IMR-90 (cell line): ENCODE measurements at regions not wholly inside any gene's neighbourhood (a gene's known extent, or its start where the extent isn't known, plus 50 kb on each side); places are given as distances from the start of the nearest gene placed in this dataset.

ENCODE experiments used
- ATAC-seq: fragments of 200-7000 bp; cut with Tn5 transposase; 2 replicates; pipeline ENCODE4 v1.9.1; 2020; ENCODE audit warnings: low read depth, mild to moderate bottlenecking, moderate library complexity
- BruUV-seq: library from RNA; stranded (reverse); fragments of 400-500 nt; replicated peaks from 2 replicates; lab custom pipeline; 2021; lab: Mats Ljungman, UMichigan
- CTCF ChIA-PET: fragments of 300-600 bp; formaldehyde crosslinking; extraction: SDS; loops from one replicate; lab custom pipeline; 2021; ENCODE audit warnings: antibody characterized with exemption; lab: Yijun Ruan, JAX
- POLR2A ChIA-PET: fragments of 300-600 bp; sonication (Branson Sonifier 250); formaldehyde crosslinking; loops from one replicate; lab custom pipeline; 2022; ENCODE audit warnings: antibody characterized with exemption; ENCODE audit not compliant: unreplicated experiment; lab: Charles Lee
- DNase-seq: peaks from one replicate; pipeline ENCODE4 v3.0.0; 2013
- H2AFZ ChIP-seq: replicated peaks from 2 replicates; pipeline ENCODE3; 2013; ENCODE audit warnings: low read length, mild to moderate bottlenecking; ENCODE audit not compliant: poor library complexity
- H2AK5ac ChIP-seq: 2 replicates; pipeline ENCODE4 v1.6.1; 2013; ENCODE audit warnings: low read depth, low read length, inconsistent platforms
- H2AK9ac ChIP-seq: replicated peaks from 2 replicates; pipeline ENCODE3; 2013; ENCODE audit warnings: mild to moderate bottlenecking, low read depth, low read length, moderate library complexity; ENCODE audit not compliant: poor library complexity
- H2BK120ac ChIP-seq: 2 replicates; pipeline ENCODE4 v1.6.1; 2013; ENCODE audit warnings: low read depth, low read length, inconsistent platforms
- H2BK15ac ChIP-seq: 3 replicates; pipeline ENCODE4 v1.6.1; 2013; ENCODE audit warnings: low read depth, low read length, inconsistent platforms
- H2BK20ac ChIP-seq: 2 replicates; pipeline ENCODE4 v1.6.1; 2013; ENCODE audit warnings: low read depth, mild to moderate bottlenecking, inconsistent platforms, low read length, moderate library complexity
- H2BK5ac ChIP-seq: 2 replicates; pipeline ENCODE4 v1.6.1; 2013; ENCODE audit warnings: mild to moderate bottlenecking, low read depth, low read length, inconsistent platforms; ENCODE audit not compliant: poor library complexity, severe bottlenecking
- H3K14ac ChIP-seq: replicated peaks from 2 replicates; pipeline ENCODE4 v1.6.1; 2013; ENCODE audit warnings: low read depth, low read length, inconsistent platforms
- H3K18ac ChIP-seq: 2 replicates; pipeline ENCODE4 v1.6.1; 2013; ENCODE audit warnings: low read depth, low read length, control low read depth
- H3K23ac ChIP-seq: 2 replicates; pipeline ENCODE4 v1.6.1; 2013; ENCODE audit warnings: low read depth, low read length, inconsistent platforms
- H3K27ac ChIP-seq: 2 replicates; pipeline ENCODE4 v1.5.1; 2013; ENCODE audit warnings: mild to moderate bottlenecking, control low read depth, low read length; ENCODE audit not compliant: insufficient read depth
- H3K27me3 ChIP-seq: 2 replicates; pipeline ENCODE4 v1.6.1; 2013; ENCODE audit warnings: low read length; ENCODE audit not compliant: control insufficient read depth, insufficient read depth
- H3K36me3 ChIP-seq: 2 replicates; pipeline ENCODE4 v1.6.1; 2013; ENCODE audit warnings: low read length, mixed read lengths; ENCODE audit not compliant: control insufficient read depth, insufficient read depth
- H3K4ac ChIP-seq: 2 replicates; pipeline ENCODE4 v1.6.1; 2013; ENCODE audit warnings: low read depth, low read length, inconsistent platforms
- H3K4me1 ChIP-seq: 2 replicates; pipeline ENCODE4 v1.6.1; 2013; ENCODE audit warnings: low read length, mixed read lengths; ENCODE audit not compliant: control insufficient read depth, insufficient read depth
- H3K4me2 ChIP-seq: 2 replicates; pipeline ENCODE4 v1.6.1; 2013; ENCODE audit warnings: low read depth, mild to moderate bottlenecking, control low read depth, low read length, moderate library complexity
- H3K4me3 ChIP-seq: 2 replicates; pipeline ENCODE4 v1.5.1; 2013; ENCODE audit warnings: low read depth, mild to moderate bottlenecking, control low read depth, low read length, moderate library complexity; ENCODE audit not compliant: insufficient read depth
- H3K56ac ChIP-seq: 2 replicates; pipeline ENCODE4 v1.6.1; 2013; ENCODE audit warnings: low read length, inconsistent platforms; ENCODE audit not compliant: insufficient read depth; ENCODE audit errors: extremely low read depth
- H3K79me1 ChIP-seq, 2 experiments: 2 replicates each; pipeline ENCODE4 v1.6.1; 2013; ENCODE audit warnings: low read length in 2 of 2, inconsistent platforms in 1 of 2, low read depth in 1 of 2
- H3K9ac ChIP-seq: 2 replicates; pipeline ENCODE4 v1.6.1; 2013; ENCODE audit warnings: low read depth, low read length, control low read depth
- H3K9me1 ChIP-seq: 2 replicates; pipeline ENCODE4 v1.6.1; 2013; ENCODE audit warnings: low read length, inconsistent platforms; ENCODE audit not compliant: insufficient read depth
- H3K9me3 ChIP-seq: 2 replicates; pipeline ENCODE4 v1.6.1; 2013; ENCODE audit warnings: low read length; ENCODE audit not compliant: control insufficient read depth, insufficient read depth
- H4K20me1 ChIP-seq: 2 replicates; pipeline ENCODE4 v1.6.1; 2013; ENCODE audit warnings: low read length, inconsistent platforms; ENCODE audit not compliant: insufficient read depth
- H4K5ac ChIP-seq: 2 replicates; pipeline ENCODE4 v1.6.1; 2013; ENCODE audit warnings: mild to moderate bottlenecking, low read depth, low read length, control low read depth
- H4K8ac ChIP-seq, 2 experiments: 2 replicates each; pipeline ENCODE4 v1.6.1; 2013; ENCODE audit warnings: low read depth in 2 of 2, low read length in 2 of 2, control low read depth in 1 of 2, inconsistent platforms in 1 of 2
- H4K91ac ChIP-seq: 2 replicates; pipeline ENCODE4 v1.6.1; 2013; ENCODE audit warnings: low read depth, low read length, inconsistent platforms; ENCODE audit not compliant: insufficient read depth
- CEBPB ChIP-seq: IDR thresholded peaks from 2 replicates; pipeline ENCODE4 v1.6.1; 2012; ENCODE audit warnings: low read depth, low read length, improper control_type of control experiment
- CHD1 ChIP-seq: IDR thresholded peaks from 2 replicates; pipeline ENCODE4 v1.6.1; 2012; ENCODE audit warnings: low read depth, low read length, improper control_type of control experiment
- MAFK ChIP-seq: IDR thresholded peaks from 2 replicates; pipeline ENCODE4 v1.6.1; 2012; ENCODE audit warnings: low read depth, low read length, improper control_type of control experiment
- MAZ ChIP-seq: IDR thresholded peaks from 2 replicates; pipeline ENCODE4 v1.6.1; 2012; ENCODE audit warnings: low read depth, mild to moderate bottlenecking, low read length, improper control_type of control experiment, moderate library complexity, borderline replicate concordance
- RFX5 ChIP-seq: IDR thresholded peaks from 2 replicates; pipeline ENCODE4 v1.8.0; 2012; ENCODE audit warnings: low read depth, mild to moderate bottlenecking, low read length, moderate library complexity
- WGBS, 2 experiments: methylation state at CpG; one replicate each; pipeline versions ENCODE4 v1.1.5 to v1.1.7; 2013; ENCODE audit warnings: missing lambda C conversion rate in 2 of 2; ENCODE audit not compliant: insufficient read length in 1 of 2; ENCODE audit errors: extremely low coverage in 2 of 2; 5-methylcytosine and 5-hydroxymethylcytosine counted together
- dilution Hi-C: fragments of 300-500 bp; cut with HindIII; formaldehyde crosslinking; loops from one replicate; pipeline ENCODE4 v1.14.3; 2018; ENCODE audit warnings: low sequenced_read_pairs; ENCODE audit not compliant: unreplicated experiment
- in situ Hi-C: fragments of 300-500 bp; cut with MboI; formaldehyde crosslinking; loops from 3 replicates; pipeline ENCODE4 v1.14.3; 2019; ENCODE audit warnings: low sequenced_read_pairs, inconsistent platforms, mixed read lengths
- intact Hi-C: fragments of 100-400 bp; cut with micrococcal nuclease; formaldehyde crosslinking; loops from 2 replicates; pipeline ENCODE4 v1.10.0; 2022

GRCh38 chr11:110766316-110766715, 54.1 kb upstream of the ARHGAP20 start:
- Histone ChIP-seq H2BK20ac (no peak overlapping the region), H3K4ac (no peak overlapping the region), H3K9me1 (peaks cover 4% of the 10 kb centered on the region), H4K91ac (no peak overlapping the region), H4K8ac (no peak overlapping the region), H4K5ac (no peak overlapping the region), H3K9me3 (no peaks in the 10 kb centered on the region), H2BK5ac (no peak overlapping the region), H2BK15ac (no peak overlapping the region), H3K4me2 (no peak overlapping the region), H3K14ac (no peak overlapping the region), H3K56ac (no peak overlapping the region), H3K36me3 (no peaks in the 10 kb centered on the region), H3K23ac (no peak overlapping the region), H2AK5ac (no peak overlapping the region), H4K20me1 (no peaks in the 10 kb centered on the region), H2AFZ (no peak overlapping the region), H3K4me3 (no peak overlapping the region), H3K79me1 (no peaks in the 10 kb centered on the region), H2AK9ac (no peak overlapping the region), H3K27ac (no peak overlapping the region), H3K4me1 (peaks cover 8% of the 10 kb centered on the region), H3K18ac (no peak overlapping the region), H3K27me3 (no peaks in the 10 kb centered on the region), H2BK120ac (no peak overlapping the region), H3K9ac (no peak overlapping the region)
- no TSS peak for BruUV-seq
- no peak for ATAC-seq
- no CpG with 5 or more reads among the region's 1 CpG for WGBS, 2 experiments
- TF ChIP-seq MAFK (no peak), CEBPB (no peak), CHD1 (no peak), MAZ (no peak), RFX5 (no peak)
- no peak for DNase-seq
- ChIA-PET POLR2A (no interaction called here), CTCF (no interaction called here)
- in situ Hi-C loops = no loop called here
- dilution Hi-C loops = no loop called here
- intact Hi-C loops = no loop called here
